ENCODE measurements at regions not wholly inside any gene's neighbourhood (a gene's known extent, or its start where the extent isn't known, plus 50 kb on each side); places are given as distances from the start of the nearest gene placed in this dataset.
"Not testable (repeated sequence)": the region's sequence is repeated elsewhere in the genome, so short reads cannot be mapped to it uniquely, and the experiment has no call there.

DNA sequence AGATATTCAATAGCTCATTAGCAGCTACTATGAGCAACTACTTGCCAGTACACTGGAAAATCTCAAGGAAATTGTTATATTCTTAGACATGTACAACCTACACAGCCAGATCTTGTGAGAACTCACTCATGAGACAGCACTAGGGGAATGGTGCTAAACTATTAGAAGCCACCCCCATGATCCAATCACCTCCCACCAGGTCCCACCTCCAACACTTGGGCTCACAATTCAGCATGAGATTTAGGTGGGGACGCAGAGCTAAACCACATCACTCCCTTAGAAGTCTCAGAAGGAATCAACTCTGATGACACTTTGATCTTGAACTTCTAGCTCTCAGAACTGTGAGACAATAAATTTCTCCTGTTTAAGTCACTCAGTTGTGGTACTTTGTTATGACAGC lies 418.3 kb upstream of the SPHKAP start:
- DNase-seq (ENCODE audit: low spot score) = no peak

DNA sequence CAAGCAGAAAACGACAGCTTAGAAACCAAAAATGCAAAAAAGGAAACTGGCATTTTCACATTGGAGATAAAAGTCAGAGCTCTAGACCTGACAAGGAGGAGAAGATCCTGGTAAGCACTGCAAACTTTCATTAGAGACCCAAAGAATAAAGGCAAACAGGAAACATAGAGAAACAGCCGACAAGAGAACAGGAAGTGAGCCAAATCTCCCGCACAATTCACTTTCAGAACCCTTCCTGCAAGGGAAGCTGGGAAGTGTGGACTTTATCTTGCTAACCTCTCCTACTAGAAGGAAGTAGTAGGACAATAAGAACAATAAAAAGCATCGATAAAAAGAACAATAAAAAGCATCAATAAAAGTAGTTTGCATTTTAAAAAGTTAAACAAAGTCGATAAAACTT lies 417.8 kb upstream of the SPHKAP start:
- no peak for DNase-seq (ENCODE audit: low spot score)

DNA sequence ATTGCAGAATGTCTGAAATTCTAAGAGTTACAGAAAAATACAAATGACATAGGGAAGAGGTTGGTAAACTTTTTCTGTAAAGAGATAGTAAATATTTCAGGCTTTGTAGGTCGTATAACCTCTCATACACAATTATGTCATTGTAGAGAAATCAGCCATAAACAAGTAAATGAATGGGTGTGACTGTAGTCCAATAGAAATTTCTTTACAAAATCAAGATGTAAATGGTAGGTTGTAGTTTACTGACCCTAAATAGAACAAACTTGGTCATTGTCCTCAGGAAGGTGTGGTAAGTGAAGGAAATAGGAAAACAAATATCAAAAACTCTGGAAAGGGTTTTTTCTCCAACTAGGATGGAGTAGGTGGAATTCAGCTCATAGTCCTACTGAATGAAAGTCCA lies 415.5 kb upstream of the SPHKAP start:
- DNase-seq (ENCODE audit: low spot score) = no peak

DNA sequence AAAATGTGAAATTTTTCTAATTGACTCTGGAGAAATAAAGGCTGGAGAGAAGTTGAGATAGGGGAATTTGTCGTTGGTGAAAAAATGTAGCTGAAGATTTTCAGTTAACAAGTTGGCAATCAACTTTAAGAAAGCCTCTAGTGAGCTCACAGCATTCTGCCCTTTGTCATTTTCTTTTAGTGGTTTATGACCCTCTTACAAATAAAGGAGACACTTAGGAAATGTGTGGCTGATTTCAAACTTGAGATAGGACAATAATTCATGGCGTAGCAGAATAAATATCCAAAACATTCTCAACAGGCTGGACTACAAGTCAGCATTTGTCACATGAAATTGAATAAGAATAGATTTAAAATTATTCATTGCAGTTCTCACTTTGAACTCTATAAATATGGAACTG lies 412.5 kb upstream of the SPHKAP start:
- DNase-seq (ENCODE audit: low spot score) = no peak

DNA sequence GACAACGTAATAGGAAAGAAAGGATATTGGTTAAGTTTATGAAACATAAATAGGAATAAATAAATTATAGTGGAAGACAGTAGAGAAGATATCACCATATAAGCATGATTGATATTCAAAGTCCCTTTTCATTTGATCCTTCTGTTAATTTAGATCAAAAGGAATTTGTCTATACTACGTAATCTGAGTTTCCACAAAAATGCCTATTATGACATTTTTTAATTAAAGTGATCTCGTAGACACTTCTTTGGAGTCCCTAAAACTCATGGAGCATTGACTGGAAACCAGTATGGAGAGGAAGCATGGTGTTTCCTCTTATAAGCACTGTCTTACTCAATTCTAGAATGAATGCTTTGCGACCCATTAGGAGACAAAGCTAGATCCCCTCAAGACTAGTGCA lies 411.4 kb upstream of the SPHKAP start:
- no peak for DNase-seq (ENCODE audit: low spot score)

DNA sequence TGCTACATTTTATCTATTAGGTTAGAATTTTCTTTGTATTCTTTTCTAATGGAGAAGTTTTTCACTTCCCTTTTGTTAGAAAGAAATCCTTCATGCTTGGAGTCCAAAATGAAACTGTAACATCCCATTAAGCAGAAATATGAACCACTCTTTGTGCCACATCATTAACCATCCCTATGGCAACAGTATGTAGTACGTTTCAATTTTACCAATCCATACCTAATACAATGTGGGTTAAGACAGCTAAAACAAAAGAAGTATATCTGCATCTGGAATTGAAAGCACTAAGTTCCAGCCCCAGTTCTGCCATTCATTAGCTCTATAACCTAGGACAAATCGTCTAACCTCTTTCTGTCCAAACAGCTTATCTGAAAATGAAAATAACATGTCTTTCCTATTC lies 409.2 kb upstream of the SPHKAP start:
- no peak for DNase-seq (ENCODE audit: low spot score)

DNA sequence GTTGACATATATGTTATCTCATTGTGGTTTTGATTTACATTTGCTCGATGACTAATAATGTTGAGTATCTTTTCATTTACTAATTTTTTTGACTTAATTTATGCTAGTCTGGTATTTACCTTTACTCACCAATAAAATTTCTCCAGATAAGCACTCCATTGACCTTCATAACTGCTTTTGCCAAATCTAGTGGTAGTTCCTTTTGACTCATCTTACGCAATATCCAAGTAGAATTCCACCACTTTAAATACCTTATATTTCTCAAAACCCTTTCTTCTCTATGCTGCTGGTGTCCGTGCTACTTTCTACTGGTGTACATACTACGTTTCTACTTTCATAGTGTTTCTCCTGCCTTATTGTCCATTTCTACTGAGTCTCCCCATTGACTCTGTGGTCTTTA lies 407.6 kb upstream of the SPHKAP start:
- DNase-seq (ENCODE audit: low spot score) = no peak

DNA sequence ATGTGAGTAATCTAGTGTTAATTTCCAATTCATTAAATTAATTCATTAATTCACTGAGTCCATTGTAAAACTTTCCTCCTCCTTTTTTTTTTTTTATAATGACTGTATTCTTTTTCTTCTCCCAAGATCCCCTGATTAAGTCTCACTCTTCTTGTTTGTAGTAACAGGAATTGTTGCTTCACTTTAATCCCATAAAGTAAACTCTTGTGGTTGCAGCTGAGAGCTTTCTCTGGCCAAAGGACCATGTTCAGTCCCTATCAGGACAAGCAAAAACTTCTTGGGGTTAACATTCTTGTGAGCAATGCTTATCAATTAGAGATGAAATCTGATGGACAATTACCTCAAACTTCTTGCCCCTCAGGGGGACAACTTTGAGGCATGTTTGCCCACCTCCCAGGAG lies 400.2 kb upstream of the SPHKAP start:
- no peak for DNase-seq (ENCODE audit: low spot score)

DNA sequence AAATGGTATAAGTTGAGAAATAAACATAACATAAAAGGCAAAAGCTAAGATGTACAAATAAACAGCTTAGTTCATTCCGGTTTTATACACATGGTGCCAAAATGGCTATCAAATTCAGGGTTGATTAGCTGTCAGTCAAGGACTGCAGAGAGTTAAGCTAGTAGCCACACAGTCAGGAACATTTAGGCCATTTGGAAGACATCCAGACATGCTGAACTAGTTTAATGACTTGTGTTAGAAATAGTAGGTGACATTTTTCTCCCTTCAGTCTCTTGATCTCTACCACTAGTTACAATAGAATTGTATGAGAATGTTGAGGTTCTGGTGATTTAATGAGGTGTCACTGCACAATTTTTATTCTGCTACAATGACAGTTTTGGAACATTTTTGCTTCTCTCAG lies 394.4 kb upstream of the SPHKAP start:
- no peak for DNase-seq (ENCODE audit: low spot score)

DNA sequence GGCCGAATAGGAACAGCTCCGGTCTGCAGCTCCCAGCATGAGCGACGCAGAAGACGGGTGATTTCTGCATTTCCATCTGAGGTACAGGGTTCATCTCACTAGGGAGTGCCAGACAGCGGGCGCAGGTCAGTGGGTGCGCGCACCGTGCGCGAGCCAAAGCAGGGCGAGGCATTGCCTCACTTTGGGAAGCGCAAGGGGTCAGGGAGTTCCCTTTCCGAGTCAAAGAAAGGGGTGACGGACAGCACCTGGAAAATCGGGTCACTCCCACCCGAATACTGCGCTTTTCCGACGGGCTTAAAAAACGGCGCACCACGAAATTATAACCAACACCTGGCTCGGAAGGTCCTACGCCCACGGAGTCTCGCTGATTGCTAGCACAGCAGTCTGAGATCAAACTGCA lies 386.8 kb upstream of the SPHKAP start:
- DNase-seq (ENCODE audit: low spot score) = not testable (repeated sequence)

DNA sequence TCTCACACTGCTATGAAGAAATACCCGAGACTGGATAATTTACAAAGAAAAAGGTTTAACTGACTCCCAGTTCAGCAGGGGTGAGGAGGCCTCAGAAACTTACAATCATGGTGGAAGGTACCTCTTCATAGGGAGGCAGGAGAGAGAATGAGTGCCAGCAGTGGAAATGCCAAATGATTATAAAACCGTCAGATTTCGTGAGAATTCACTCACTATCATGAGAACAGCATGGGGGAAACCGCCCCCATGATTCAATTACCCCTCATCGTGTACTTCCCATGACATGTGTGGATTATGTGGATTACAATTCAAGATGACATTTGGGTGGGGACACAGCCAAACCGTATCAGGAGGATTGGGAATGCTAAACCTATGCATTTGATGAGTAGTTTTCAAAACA lies 380.3 kb upstream of the SPHKAP start:
- no peak for DNase-seq (ENCODE audit: low spot score)

DNA sequence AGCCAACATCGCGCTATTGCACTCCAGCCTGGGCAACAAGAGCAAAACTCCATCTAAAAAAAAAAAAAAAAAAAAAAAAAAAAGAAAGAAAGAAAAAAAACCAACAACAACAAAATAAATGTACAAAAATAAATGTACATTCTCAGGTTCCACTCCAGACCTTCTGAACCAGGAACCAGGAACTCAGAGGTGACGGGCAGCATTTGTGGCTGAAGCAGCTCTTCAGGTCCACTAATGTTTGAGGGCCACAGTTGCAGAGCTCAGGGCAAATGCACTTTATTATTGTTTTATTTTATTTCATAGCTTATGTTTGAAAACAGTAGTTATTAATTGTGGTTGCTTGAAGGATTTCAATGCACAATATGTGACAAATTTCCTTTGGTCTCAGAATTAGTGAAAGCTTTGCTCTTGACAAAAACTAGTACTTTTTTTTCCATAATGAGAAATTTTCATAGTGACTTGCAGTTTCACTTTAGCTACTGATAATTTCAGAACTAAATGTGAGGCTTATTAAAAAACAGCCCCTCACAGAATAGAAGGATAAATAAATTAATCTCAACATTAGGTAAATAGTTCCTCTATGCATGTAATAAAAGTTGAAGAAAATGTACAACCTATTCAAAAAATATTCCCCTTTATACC lies 378.4 kb upstream of the SPHKAP start:
- no peak for DNase-seq (ENCODE audit: low spot score)

DNA sequence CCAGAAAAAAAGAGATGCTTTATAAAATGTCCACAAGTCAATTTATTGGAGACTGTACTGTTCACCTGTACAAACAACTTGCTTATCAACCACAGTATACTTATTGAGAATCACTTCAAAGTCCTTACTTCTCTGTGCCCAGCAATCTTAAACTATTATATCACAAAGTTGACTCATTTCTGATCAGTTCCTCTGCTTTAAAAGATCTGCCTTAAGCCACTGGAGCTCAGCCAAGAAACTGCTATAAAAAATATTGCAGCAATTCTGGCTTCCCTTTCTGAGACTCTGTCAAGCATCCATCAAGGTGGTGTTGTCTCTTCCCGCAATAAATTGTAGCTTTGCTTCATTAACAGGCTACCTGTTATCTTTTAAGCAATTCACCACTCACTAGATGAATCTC lies 375.2 kb upstream of the SPHKAP start:
- DNase-seq (ENCODE audit: low spot score) = no peak

DNA sequence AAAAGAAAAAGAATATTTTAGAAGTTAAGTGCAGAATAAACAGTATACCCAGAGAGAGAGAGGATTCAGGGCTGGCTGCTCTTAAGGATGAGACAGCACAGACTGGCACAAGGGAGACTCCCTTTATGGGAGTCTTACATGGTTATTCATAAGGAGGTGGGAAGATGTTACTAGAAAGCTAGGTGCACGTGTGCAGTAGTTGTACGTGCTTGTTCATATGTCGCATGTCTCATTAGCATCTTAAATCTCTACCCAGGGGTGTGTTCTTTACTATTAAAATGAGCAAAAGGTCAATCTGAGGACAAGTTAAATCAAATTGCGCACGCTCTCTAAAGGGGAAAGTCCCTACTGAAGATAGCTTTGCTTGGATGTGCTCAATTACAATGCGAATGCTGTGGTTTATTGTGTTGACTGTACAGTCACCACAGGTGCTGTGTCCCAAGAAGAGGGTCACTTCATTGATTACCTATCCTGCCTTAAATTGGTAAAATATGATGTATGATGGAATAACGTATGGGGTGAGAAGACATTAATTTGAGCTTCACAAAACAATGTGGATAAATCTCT lies 368.0 kb upstream of the SPHKAP start:
- no peak for DNase-seq (ENCODE audit: low spot score)

DNA sequence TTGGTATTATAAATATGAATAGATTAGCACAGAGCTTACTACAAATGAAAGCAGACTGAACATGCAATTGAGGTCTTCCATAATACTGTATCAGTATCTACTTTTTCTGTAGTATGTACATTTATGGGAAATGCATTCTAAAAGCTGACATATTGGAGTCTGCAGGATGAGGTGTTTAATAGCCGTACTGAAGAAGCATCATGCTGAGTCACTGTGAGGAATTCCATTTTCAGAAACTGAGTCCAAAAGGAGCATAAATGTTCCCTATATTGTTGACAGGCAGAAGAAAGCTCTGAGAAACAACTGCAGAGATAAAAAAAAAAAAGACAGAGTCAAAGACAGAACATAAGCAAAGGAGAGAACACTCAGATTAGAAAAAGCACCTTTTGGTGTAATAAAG lies 366.7 kb upstream of the SPHKAP start:
- no peak for DNase-seq (ENCODE audit: low spot score)

DNA sequence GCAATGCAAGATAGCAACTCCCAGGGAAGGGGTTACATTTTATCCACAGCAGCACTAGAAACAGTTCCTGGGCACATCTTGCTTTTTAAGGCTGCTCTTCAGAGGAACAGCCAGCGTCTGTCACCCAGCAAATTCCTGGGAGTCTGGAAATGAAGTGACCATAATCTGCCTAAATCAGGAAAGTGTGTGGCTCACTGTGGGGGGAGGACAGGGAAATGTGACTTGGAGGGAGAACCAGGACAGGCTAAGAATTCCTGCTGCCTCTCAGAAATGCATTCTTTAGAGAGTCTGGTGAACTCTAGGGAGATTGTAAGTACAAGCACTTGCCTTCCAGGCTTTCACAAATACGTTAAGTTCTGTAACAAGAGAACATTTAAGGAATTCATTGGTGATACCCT lies 364.3 kb upstream of the SPHKAP start:
- no peak for DNase-seq (ENCODE audit: low spot score)

DNA sequence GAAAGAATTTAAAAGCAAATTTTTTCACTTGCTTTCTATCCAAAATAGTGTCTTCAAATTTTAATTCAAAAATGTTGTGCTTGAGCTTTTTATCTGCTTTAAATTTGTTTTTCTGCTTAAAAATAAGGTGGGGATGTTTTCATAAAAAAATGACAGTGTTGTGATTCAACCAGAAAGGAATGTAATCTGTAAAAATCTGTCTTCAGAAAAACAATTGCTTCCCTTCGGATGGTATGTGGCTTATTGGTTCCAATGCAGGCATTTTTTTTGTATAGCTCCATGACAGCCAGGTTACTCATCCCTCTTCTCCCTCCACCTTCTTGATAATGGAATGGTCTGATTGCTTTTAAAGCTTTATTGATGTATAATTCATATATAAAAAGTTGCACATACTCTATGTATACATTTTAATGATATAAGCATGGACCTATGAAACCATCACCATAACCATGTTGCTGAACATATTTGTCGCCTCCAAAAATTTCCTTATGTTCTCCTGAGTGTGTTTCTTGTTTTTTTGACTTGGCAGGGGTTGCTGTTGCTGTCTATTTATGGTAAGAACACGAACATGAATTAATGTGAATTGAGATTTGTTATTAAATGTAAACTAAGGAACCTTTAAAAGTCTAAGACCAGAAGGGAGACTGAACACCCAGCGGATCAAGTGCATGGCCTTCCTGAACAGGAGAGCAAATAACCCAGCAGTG lies 363.7 kb upstream of the SPHKAP start:
- no peak for DNase-seq (ENCODE audit: low spot score)

DNA sequence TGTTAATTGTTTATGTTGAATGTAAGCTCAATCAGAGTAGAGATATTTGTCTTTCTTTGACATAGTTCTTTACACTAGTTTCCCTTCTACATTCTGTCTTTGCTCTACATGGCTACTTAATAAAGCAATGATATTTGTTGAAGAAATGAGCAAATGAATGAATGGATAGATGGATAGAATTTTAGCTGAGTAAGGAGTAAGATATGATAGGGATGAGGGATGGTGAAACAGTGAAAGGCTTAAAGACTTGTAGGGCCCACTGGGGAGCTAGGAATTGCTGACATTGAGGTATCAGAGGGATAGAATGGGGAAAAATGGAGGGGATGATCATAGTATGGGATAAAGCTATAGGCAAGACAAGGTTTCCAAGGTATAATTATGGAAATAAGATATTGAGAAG lies 361.6 kb upstream of the SPHKAP start:
- DNase-seq (ENCODE audit: low spot score) = no peak

DNA sequence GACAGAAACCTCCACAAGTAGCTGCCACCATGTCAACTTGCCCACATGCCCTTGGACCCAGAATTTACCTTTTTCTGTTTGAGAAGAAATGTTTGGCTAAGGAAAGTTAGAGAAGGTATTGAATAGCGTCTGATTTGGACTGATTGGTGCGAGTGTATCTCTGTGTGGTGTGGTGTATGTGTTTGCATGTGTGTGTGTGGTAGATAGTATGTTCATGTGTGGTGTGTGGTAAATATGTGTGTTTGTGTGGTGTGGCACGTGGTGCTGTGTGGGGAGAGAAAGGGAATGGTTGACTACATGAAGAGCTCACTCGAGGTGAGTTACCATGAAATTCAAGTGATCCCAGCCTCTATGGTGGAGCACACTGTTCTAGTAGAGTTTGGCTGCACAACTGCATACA lies 360.8 kb upstream of the SPHKAP start:
- no peak for DNase-seq (ENCODE audit: low spot score)

DNA sequence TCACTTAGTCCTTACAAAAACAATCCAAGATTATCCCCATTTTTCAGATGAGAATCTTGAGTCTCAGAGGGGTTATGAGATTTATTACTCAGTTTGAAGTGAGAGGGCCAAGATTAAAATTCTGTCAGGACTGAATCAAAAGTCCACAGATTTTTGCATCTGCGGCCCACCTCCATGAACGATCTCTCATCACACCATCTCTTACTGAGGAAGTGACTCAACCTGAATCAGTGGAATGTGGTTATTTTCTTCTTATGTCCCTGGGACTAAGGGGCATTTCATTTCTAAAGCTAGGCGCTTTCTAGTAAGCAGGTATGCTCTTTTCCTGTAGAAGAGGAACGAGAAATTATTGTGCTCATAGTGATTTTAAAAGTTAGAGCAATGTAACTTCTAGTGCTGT lies 360.3 kb upstream of the SPHKAP start:
- no peak for DNase-seq (ENCODE audit: low spot score)

DNA sequence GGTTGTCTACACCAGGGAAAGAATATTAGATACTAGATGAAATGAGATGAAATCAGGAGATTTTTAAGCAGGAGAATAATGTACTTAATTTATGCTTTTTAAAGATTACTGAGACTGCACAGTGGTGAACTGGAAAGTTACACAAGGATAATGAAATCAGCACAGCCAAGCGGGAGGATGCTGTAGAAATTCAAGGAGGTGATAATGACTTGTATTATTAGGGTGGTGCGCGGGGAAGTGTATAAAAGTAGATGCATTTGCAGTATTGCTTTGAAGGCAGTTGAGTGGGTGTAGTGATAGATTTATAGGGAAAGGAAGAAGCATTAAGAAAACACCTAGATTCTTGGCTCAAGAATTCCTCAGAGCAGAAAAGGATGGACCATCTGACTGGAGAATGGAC lies 359.5 kb upstream of the SPHKAP start:
- no peak for DNase-seq (ENCODE audit: low spot score)

DNA sequence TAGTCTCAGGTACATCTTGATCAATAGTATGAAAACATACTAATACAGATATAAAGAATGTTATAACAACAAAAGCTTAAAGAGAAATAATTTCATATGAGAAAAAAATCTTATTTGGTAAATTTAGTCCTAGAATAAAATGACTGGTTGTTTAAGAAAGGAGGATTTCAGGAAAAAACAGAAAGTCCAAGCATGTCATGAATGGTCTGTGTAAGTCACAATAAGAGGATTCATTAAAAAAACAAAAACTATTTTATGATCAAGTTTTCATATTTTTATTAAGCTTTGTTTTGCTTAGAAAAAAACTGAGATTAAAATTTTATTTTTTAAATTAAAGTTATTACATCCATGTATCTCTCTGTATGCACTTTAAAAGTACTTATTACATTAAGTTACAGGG lies 353.9 kb upstream of the SPHKAP start:
- no peak for DNase-seq (ENCODE audit: low spot score)

DNA sequence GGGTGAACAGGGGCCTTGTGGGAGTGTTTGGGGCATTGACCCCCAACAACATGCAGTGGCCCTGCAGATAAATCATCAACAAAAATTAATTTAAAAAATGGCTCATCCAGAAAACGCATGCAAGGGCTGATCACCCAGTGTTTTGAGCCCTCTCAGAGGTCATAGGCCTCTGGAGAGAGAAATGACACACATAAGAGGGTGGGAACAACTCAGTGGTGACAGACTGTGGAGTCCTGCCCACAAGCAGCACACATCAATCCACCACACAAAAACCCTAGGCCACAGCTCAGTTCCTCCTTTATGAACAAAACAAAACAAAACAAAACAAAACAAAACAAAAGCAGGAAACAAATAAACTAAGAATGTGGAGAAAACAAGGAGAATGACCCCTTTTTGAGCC lies 351.7 kb upstream of the SPHKAP start:
- DNase-seq (ENCODE audit: low spot score) = no peak
